HG03469 (cell line): ENCODE measurements at regions not wholly inside any gene's neighbourhood (a gene's known extent, or its start where the extent isn't known, plus 50 kb on each side); places are given as distances from the start of the nearest gene placed in this dataset.

ENCODE experiments used
- ATAC-seq: cut with Tn5 transposase; IDR thresholded peaks from one replicate; pipeline ENCODE4 v1.9.1; 2021; ENCODE audit warnings: mild to moderate bottlenecking, moderate library complexity, moderate number of reproducible peaks; ENCODE audit not compliant: unreplicated experiment

- no peak for ATAC-seq
Observed at GRCh38 chr13:63364159-63364558, 1948.5 kb upstream of the PCDH20 start.

GRCh38 chr13:63351533-63351932 is 1935.9 kb upstream of the PCDH20 start:
- no peak for ATAC-seq

GRCh38 chr13:63351081-63351480 is 1935.4 kb upstream of the PCDH20 start:
- ATAC-seq = no peak

GRCh38 chr13:63345835-63346234 is 1930.2 kb upstream of the PCDH20 start:
- no peak for ATAC-seq

- ATAC-seq = no peak
Observed at GRCh38 chr13:63344711-63345110, 1929.1 kb upstream of the PCDH20 start.

GRCh38 chr13:63337921-63338320 is 1922.3 kb upstream of the PCDH20 start:
- no peak for ATAC-seq

GRCh38 chr13:63337041-63337440 is 1921.4 kb upstream of the PCDH20 start:
- ATAC-seq = no peak

- no peak for ATAC-seq
Observed at GRCh38 chr13:63336549-63336948, 1920.9 kb upstream of the PCDH20 start.

- ATAC-seq = no peak
Observed at GRCh38 chr13:63327584-63327983, 1911.9 kb upstream of the PCDH20 start.

GRCh38 chr13:63323441-63323840 is 1907.8 kb upstream of the PCDH20 start:
- no peak for ATAC-seq

- no peak for ATAC-seq
Observed at GRCh38 chr13:63311587-63311986, 1895.9 kb upstream of the PCDH20 start.

- no peak for ATAC-seq
Observed at GRCh38 chr13:63308549-63309165, 1893.0 kb upstream of the PCDH20 start.

- no peak for ATAC-seq
Observed at GRCh38 chr13:63307228-63307627, 1891.6 kb upstream of the PCDH20 start.

GRCh38 chr13:63305641-63306133 is 1890.0 kb upstream of the PCDH20 start:
- no peak for ATAC-seq

GRCh38 chr13:63304497-63304896 is 1888.8 kb upstream of the PCDH20 start:
- no peak for ATAC-seq

GRCh38 chr13:63299866-63300394 is 1884.3 kb upstream of the PCDH20 start:
- no peak for ATAC-seq

- no peak for ATAC-seq
Observed at GRCh38 chr13:63297163-63297562, 1881.5 kb upstream of the PCDH20 start.

- no peak for ATAC-seq
Observed at GRCh38 chr13:63291701-63292100, 1876.1 kb upstream of the PCDH20 start.

- ATAC-seq = no peak
Observed at GRCh38 chr13:63288576-63288975, 1872.9 kb upstream of the PCDH20 start.

GRCh38 chr13:63287926-63288325 is 1872.3 kb upstream of the PCDH20 start:
- ATAC-seq = no peak

GRCh38 chr13:63285426-63285825 is 1869.8 kb upstream of the PCDH20 start:
- no peak for ATAC-seq

GRCh38 chr13:63279136-63279535 is 1863.5 kb upstream of the PCDH20 start:
- ATAC-seq = no peak

- ATAC-seq = no peak
Observed at GRCh38 chr13:63274772-63275171, 1859.1 kb upstream of the PCDH20 start.
